HG03196 (cell line): ENCODE measurements at regions not wholly inside any gene's neighbourhood (a gene's known extent, or its start where the extent isn't known, plus 50 kb on each side); places are given as distances from the start of the nearest gene placed in this dataset.
"Not testable (repeated sequence)": the region's sequence is repeated elsewhere in the genome, so short reads cannot be mapped to it uniquely, and the experiment has no call there.

Source experiments
- ATAC-seq: cut with Tn5 transposase; IDR thresholded peaks from one replicate; pipeline ENCODE4 v1.9.1; 2021; ENCODE audit not compliant: unreplicated experiment

GRCh38 chr3:66629150-66629981 is 128.5 kb upstream of the LRIG1 start:
- no peak for ATAC-seq

- ATAC-seq, result no peak
Observed at GRCh38 chr3:66629982-66630368, 129.2 kb upstream of the LRIG1 start.

- no peak for ATAC-seq
Observed at GRCh38 chr3:66633402-66634381, 132.9 kb upstream of the LRIG1 start.

GRCh38 chr3:66638717-66639116 is 137.9 kb upstream of the LRIG1 start:
- ATAC-seq, result no peak

- no peak for ATAC-seq
Observed at GRCh38 chr3:66639809-66640356, 139.1 kb upstream of the LRIG1 start.

- ATAC-seq, result no peak
Observed at GRCh38 chr3:66642019-66642418, 141.2 kb upstream of the LRIG1 start.

GRCh38 chr3:66642484-66642883 is 141.7 kb upstream of the LRIG1 start:
- no peak for ATAC-seq

- no peak for ATAC-seq
Observed at GRCh38 chr3:66644549-66644948, 143.7 kb upstream of the LRIG1 start.

- no peak for ATAC-seq
Observed at GRCh38 chr3:66648975-66649374, 148.2 kb upstream of the LRIG1 start.

GRCh38 chr3:66651520-66651919 is 150.7 kb upstream of the LRIG1 start:
- ATAC-seq, result not testable (repeated sequence)

GRCh38 chr3:66652100-66652499 is 151.3 kb upstream of the LRIG1 start:
- not testable (repeated sequence) for ATAC-seq

GRCh38 chr3:66655044-66655443 is 154.2 kb upstream of the LRIG1 start:
- no peak for ATAC-seq

- no peak for ATAC-seq
Observed at GRCh38 chr3:66655671-66656070, 154.8 kb upstream of the LRIG1 start.

GRCh38 chr3:66656609-66657008 is 155.8 kb upstream of the LRIG1 start:
- no peak for ATAC-seq

- no peak for ATAC-seq
Observed at GRCh38 chr3:66659056-66659455, 158.2 kb upstream of the LRIG1 start.

- no peak for ATAC-seq
Observed at GRCh38 chr3:66661628-66662027, 160.8 kb upstream of the LRIG1 start.

- no peak for ATAC-seq
Observed at GRCh38 chr3:66662894-66663293, 162.1 kb upstream of the LRIG1 start.

GRCh38 chr3:66665021-66665695 is 164.3 kb upstream of the LRIG1 start:
- no peak for ATAC-seq

- ATAC-seq, result no peak
Observed at GRCh38 chr3:66666362-66666761, 165.5 kb upstream of the LRIG1 start.

GRCh38 chr3:66667263-66667662 is 166.4 kb upstream of the LRIG1 start:
- ATAC-seq, result no peak

- no peak for ATAC-seq
Observed at GRCh38 chr3:66671291-66671690, 170.5 kb upstream of the LRIG1 start.
